CD14-positive monocyte (primary cell): ENCODE measurements at regions not wholly inside any gene's neighbourhood (a gene's known extent, or its start where the extent isn't known, plus 50 kb on each side); places are given as distances from the start of the nearest gene placed in this dataset.

Source experiments
- DNase-seq, 3 donors: peaks; one replicate each; pipeline ENCODE4 v3.0.0-alpha.2; 2011 to 2022
- H2AFZ ChIP-seq: 2 replicates; pipeline ENCODE4 v1.6.0; 2012; ENCODE audit warnings: mild to moderate bottlenecking, low read depth, low read length, inconsistent platforms; ENCODE audit not compliant: insufficient read depth, poor library complexity, severe bottlenecking
- H3K27ac ChIP-seq, 2 donors: 1 replicate in 1 of 2; 2 replicates in 1 of 2; pipeline ENCODE4 v1.5.1; 2012 to 2013; ENCODE audit warnings: low read length in 2 of 2, control low read depth in 1 of 2, inconsistent platforms in 1 of 2, low read depth in 1 of 2, mild to moderate bottlenecking in 1 of 2
- H3K27me3 ChIP-seq, 2 donors: one replicate each; pipeline versions ENCODE4 v1.6.0 to v1.6.1; 2011 to 2013; ENCODE audit warnings: low read length in 2 of 2; ENCODE audit not compliant: control insufficient read depth in 2 of 2, insufficient read depth in 2 of 2
- H3K36me3 ChIP-seq, 2 donors: replicated peaks in 1 of 2; 1 replicate in 1 of 2; 2 replicates in 1 of 2; pipeline versions ENCODE4 v1.5.1 to v1.6.1; 2012 to 2013; ENCODE audit warnings: low read length in 2 of 2, control low read depth in 1 of 2, inconsistent platforms in 1 of 2, mild to moderate bottlenecking in 1 of 2; ENCODE audit not compliant: insufficient read depth in 2 of 2, control insufficient read depth in 1 of 2
- H3K4me1 ChIP-seq, 2 donors: 1 replicate in 1 of 2; 2 replicates in 1 of 2; pipeline versions ENCODE4 v1.5.1 to v1.6.1; 2012 to 2013; ENCODE audit warnings: low read length in 2 of 2, control low read depth in 1 of 2, inconsistent platforms in 1 of 2, mild to moderate bottlenecking in 1 of 2, moderate library complexity in 1 of 2; ENCODE audit not compliant: insufficient read depth in 2 of 2, control insufficient read depth in 1 of 2
- H3K4me2 ChIP-seq: replicated peaks from 2 replicates; pipeline ENCODE3; 2012; ENCODE audit warnings: low read length, moderate library complexity, mild to moderate bottlenecking; ENCODE audit not compliant: poor library complexity, severe bottlenecking; ENCODE audit errors: extremely low read depth
- H3K4me3 ChIP-seq, 3 experiments: fragments of 200-600 bp in 1 of 3; sonication (generic) in 1 of 3; replicated peaks in 1 of 3; 1 replicate in 2 of 3; 2 replicates in 1 of 3; pipeline ENCODE4 v1.5.1; 2011 to 2013; ENCODE audit warnings: low read length in 3 of 3, mild to moderate bottlenecking in 3 of 3, control low read depth in 2 of 3, low read depth in 2 of 3, inconsistent platforms in 1 of 3, moderate library complexity in 1 of 3
- H3K79me2 ChIP-seq: 2 replicates; pipeline ENCODE4 v1.6.0; 2012; ENCODE audit warnings: mild to moderate bottlenecking, control low read depth, inconsistent platforms, low read length, moderate library complexity; ENCODE audit not compliant: insufficient read depth
- H3K9ac ChIP-seq: 2 replicates; pipeline ENCODE4 v1.6.0; 2017; ENCODE audit warnings: low read length, mild to moderate bottlenecking; ENCODE audit not compliant: insufficient read depth, poor library complexity, severe bottlenecking
- H3K9me3 ChIP-seq, 2 donors: replicated peaks in 1 of 2; 1 replicate in 1 of 2; 2 replicates in 1 of 2; pipeline versions ENCODE4 v1.5.1 to v1.6.1; 2012 to 2013; ENCODE audit warnings: low read length in 2 of 2, control low read depth in 1 of 2; ENCODE audit not compliant: control insufficient read depth in 1 of 2, insufficient read depth in 1 of 2
- H4K20me1 ChIP-seq: 2 replicates; pipeline ENCODE4 v1.6.0; 2012; ENCODE audit warnings: mild to moderate bottlenecking, low read length, control low read depth, moderate library complexity; ENCODE audit not compliant: insufficient read depth
- H3K27ac Mint-ChIP-seq, 7 donors: one replicate each; pipeline ENCODE4 v1.8.0; 2020; ENCODE audit warnings: mild to moderate bottlenecking in 7 of 7, mixed read lengths in 7 of 7, moderate library complexity in 6 of 7, inconsistent platforms in 2 of 7
- H3K27me3 Mint-ChIP-seq, 3 donors: one replicate each; pipeline ENCODE4 v1.8.0; 2021 to 2022; ENCODE audit warnings: low read depth in 3 of 3, mild to moderate bottlenecking in 3 of 3, mixed read lengths in 3 of 3, moderate library complexity in 3 of 3, inconsistent platforms in 1 of 3
- H3K36me3 Mint-ChIP-seq, 2 donors: one replicate each; pipeline ENCODE4 v1.8.0; 2020; ENCODE audit warnings: mixed read lengths in 2 of 2, inconsistent platforms in 1 of 2, mild to moderate bottlenecking in 1 of 2
- H3K4me1 Mint-ChIP-seq: one replicate; pipeline ENCODE4 v1.8.0; 2020; ENCODE audit warnings: mild to moderate bottlenecking, mixed read lengths
- H3K4me3 Mint-ChIP-seq, 2 donors: one replicate each; pipeline ENCODE4 v1.8.0; 2020; ENCODE audit warnings: mild to moderate bottlenecking in 2 of 2, mixed read lengths in 2 of 2, moderate library complexity in 1 of 2
- H3K9me3 Mint-ChIP-seq, 7 donors: one replicate each; pipeline ENCODE4 v1.8.0; 2020 to 2022; ENCODE audit warnings: mixed read lengths in 7 of 7, mild to moderate bottlenecking in 6 of 7, moderate library complexity in 6 of 7, inconsistent platforms in 2 of 7
- WGBS: methylation state at CpG from one replicate; pipeline ENCODE4 v1.1.5; 2013; ENCODE audit warnings: missing lambda C conversion rate; ENCODE audit not compliant: insufficient coverage; 5-methylcytosine and 5-hydroxymethylcytosine counted together
- intact Hi-C, 2 donors: fragments of 100-400 bp; cut with micrococcal nuclease; formaldehyde crosslinking; loops; one replicate each; pipeline versions ENCODE4 v1.15.0 to v1.15.1; 2023
- TF ChIP-seq, protein P1 (sequence below): fragments of 200-600 bp; IDR thresholded peaks from one replicate; pipeline ENCODE4 v1.8.0; 2022; ENCODE audit warnings: antibody characterized with exemption, mild to moderate bottlenecking

DNA sequence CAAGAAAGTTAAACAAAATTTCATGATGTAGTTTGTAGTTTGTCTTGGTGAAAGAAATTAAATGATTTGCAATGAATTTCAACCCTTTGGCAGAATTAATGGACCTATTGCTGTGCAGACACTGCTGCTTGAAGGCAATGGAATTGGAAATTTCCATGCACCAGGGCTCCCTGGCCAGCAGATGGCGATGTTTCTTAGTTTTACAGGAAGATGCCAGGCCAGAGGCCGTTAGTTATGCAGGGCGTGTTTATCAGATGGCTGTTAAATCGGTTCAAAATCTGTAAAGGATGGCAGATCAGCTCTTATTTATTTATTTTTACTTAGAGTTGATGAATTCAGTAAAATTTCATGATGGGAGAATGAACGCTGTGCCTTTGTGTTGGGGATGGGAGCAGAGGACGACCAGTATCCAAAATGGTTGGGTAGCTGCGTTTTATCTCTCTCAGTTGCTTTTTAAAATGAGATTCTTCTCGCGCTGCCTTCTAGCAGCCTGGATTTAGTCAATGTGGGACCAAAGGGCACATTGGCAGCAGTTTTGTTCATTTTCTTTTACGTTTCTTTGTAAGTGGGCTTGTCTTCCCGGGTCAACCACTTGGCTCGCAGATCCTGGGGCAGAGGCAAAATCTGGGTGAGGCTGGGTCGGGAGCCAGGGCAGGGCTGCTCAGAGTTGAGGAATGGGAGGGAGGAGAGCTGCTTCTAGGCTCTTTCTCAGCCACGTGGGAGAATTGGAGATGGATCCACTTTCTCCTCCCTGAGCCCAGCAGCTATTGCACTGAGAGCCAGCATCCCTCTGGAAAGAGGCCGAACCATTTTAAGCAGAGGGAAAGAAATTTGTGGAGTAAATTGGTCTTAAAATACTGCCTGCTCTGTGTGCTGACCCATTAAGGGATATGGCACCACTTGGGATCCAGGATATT is 344.0 kb downstream of the PIK3C3 start:
- TF ChIP-seq, protein P1, sequence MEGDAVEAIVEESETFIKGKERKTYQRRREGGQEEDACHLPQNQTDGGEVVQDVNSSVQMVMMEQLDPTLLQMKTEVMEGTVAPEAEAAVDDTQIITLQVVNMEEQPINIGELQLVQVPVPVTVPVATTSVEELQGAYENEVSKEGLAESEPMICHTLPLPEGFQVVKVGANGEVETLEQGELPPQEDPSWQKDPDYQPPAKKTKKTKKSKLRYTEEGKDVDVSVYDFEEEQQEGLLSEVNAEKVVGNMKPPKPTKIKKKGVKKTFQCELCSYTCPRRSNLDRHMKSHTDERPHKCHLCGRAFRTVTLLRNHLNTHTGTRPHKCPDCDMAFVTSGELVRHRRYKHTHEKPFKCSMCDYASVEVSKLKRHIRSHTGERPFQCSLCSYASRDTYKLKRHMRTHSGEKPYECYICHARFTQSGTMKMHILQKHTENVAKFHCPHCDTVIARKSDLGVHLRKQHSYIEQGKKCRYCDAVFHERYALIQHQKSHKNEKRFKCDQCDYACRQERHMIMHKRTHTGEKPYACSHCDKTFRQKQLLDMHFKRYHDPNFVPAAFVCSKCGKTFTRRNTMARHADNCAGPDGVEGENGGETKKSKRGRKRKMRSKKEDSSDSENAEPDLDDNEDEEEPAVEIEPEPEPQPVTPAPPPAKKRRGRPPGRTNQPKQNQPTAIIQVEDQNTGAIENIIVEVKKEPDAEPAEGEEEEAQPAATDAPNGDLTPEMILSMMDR, result peak; percentile 93
- Histone ChIP-seq H3K9me3 (no peaks in the 10 kb centered on the region), H3K27me3 (no peaks in the 10 kb centered on the region), H3K4me1 (no peaks in the 10 kb centered on the region), H3K36me3 (no peaks in the 10 kb centered on the region), H4K20me1 (no peaks in the 10 kb centered on the region), H3K79me2 (no peaks in the 10 kb centered on the region), H3K9ac (no peak overlapping the region), H2AFZ (no peak overlapping the region), H3K27ac (no peak overlapping the region), H3K4me3 (no peak overlapping the region), H3K4me2 (no peak overlapping the region)
- intact Hi-C loops, result loop anchor here in 1 of 2 donors (10.0 kb wide), 1 partner anchor 976 kb away; the partner anchor contains the start of gene SYT4
- peak; percentile 6 to 32 (median 31) for DNase-seq
- H3K36me3 Mint-ChIP-seq, result no peaks in the 10 kb centered on the region
- H3K27ac Mint-ChIP-seq, result no peak overlapping the region
- H3K27me3 Mint-ChIP-seq, result peaks cover 2 to 3% (median 3%) of the 10 kb centered on the region in 3 donors
- 63% methylated on average over 10 of the region's 15 CpGs for WGBS
- no peaks in the 10 kb centered on the region for H3K4me1 Mint-ChIP-seq
- no peaks in the 10 kb centered on the region for H3K9me3 Mint-ChIP-seq
- no peak overlapping the region for H3K4me3 Mint-ChIP-seq

DNA sequence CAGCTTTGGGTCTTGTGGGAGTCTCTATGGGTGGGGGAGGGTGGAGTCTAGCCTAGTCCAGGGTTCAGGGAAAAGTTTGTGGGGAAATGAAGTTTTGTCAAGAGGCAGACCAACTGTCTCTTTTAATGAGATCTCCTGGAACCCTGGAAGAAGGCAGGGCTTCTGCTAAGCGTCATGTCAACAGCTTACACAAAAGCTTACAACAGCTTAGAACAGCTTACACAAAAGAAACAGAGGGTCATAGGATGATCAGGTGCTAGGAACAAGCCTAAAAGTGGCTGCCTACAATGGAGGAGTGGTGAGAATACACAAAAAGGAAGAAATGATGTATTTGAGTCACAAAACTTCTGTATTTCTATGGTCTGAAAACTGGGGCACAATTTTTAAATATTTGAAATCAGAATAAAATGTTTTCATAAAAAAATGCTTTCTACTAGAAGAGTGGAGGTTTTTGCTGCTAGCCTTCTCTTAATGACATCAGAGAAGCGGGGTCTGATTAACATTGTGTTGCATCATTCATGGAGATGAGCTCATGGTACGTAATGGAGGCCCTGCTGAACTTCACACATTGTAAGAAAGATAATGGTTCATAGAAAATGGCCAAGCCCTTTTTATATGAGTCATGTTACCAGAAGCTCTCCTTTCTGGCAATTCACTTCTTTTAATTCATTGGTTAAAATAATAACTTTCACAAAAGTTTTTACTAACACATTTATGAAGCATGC is 351.0 kb downstream of the PIK3C3 start:
- Histone ChIP-seq H3K4me3 (no peak overlapping the region), H3K36me3 (no peaks in the 10 kb centered on the region), H3K4me2 (no peak overlapping the region), H2AFZ (no peak overlapping the region), H4K20me1 (no peaks in the 10 kb centered on the region), H3K27ac (no peak overlapping the region), H3K27me3 (no peaks in the 10 kb centered on the region), H3K9ac (no peak overlapping the region), H3K9me3 (peaks cover 0 to 5% of the 10 kb centered on the region in 2 donors), H3K79me2 (no peaks in the 10 kb centered on the region), H3K4me1 (no peaks in the 10 kb centered on the region)
- peak in 1 of 3 donors; percentile 6 for DNase-seq
- intact Hi-C loops, result no loop called here
- WGBS, result no CpG with 5 or more reads among the region's 3 CpGs
- H3K27me3 Mint-ChIP-seq, result peaks cover 1 to 3% (median 3%) of the 10 kb centered on the region in 3 donors
- no peaks in the 10 kb centered on the region for H3K36me3 Mint-ChIP-seq
- H3K4me3 Mint-ChIP-seq, result no peak overlapping the region
- H3K9me3 Mint-ChIP-seq, result peaks cover 4 to 14% (median 9%) of the 10 kb centered on the region in 7 donors
- H3K4me1 Mint-ChIP-seq, result peaks cover 12% of the 10 kb centered on the region
- TF ChIP-seq, protein P1, result no peak
- H3K27ac Mint-ChIP-seq, result no peak overlapping the region
